GM23338 (cell line): ENCODE measurements at regions not wholly inside any gene's neighbourhood (a gene's known extent, or its start where the extent isn't known, plus 50 kb on each side); places are given as distances from the start of the nearest gene placed in this dataset.

Experiments used
- ATAC-seq: fragments of 200-7000 bp; cut with Tn5 transposase; 3 replicates; pipeline ENCODE4 v1.9.1; 2020
- DNase-seq: peaks from one replicate; pipeline ENCODE4 v3.0.0-alpha.2; 2015; ENCODE audit warnings: low spot score
- H2AFZ ChIP-seq: fragments of 200-600 bp; sonication (generic); 2 replicates; pipeline ENCODE4 v1.8.0; 2016; ENCODE audit warnings: antibody characterized with exemption, mild to moderate bottlenecking, moderate library complexity
- H3F3A ChIP-seq: fragments of 200-600 bp; sonication (generic); replicated peaks from 2 replicates; pipeline ENCODE4 v1.8.0; 2017; ENCODE audit warnings: antibody characterized with exemption, mixed run types, low read depth
- H3K27ac ChIP-seq: fragments of 200-600 bp; sonication (generic); 2 replicates; pipeline ENCODE4 v1.6.1; 2016; ENCODE audit warnings: low read depth
- H3K27me3 ChIP-seq: fragments of 200-600 bp; sonication (generic); 2 replicates; pipeline ENCODE4 v1.8.0; 2016; ENCODE audit warnings: mild to moderate bottlenecking, mixed run types, moderate library complexity; ENCODE audit not compliant: insufficient read depth
- H3K36me3 ChIP-seq: fragments of 200-600 bp; sonication (generic); 2 replicates; pipeline ENCODE4 v1.8.0; 2016; ENCODE audit warnings: mild to moderate bottlenecking; ENCODE audit not compliant: insufficient read depth
- H3K4me1 ChIP-seq: fragments of 200-600 bp; sonication (generic); 2 replicates; pipeline ENCODE4 v1.8.0; 2016; ENCODE audit warnings: mild to moderate bottlenecking, moderate library complexity; ENCODE audit not compliant: insufficient read depth
- H3K4me2 ChIP-seq: fragments of 200-600 bp; sonication (generic); 2 replicates; pipeline ENCODE4 v1.7.1; 2017; ENCODE audit warnings: mixed run types
- H3K4me3 ChIP-seq: fragments of 200-600 bp; sonication (generic); 2 replicates; pipeline ENCODE4 v1.6.1; 2016; ENCODE audit warnings: mixed run types
- H3K79me2 ChIP-seq: fragments of 200-600 bp; sonication (generic); replicated peaks from 2 replicates; pipeline ENCODE4 v1.8.0; 2017; ENCODE audit warnings: mild to moderate bottlenecking; ENCODE audit not compliant: insufficient read depth
- H3K9me2 ChIP-seq: fragments of 200-600 bp; sonication (generic); 2 replicates; pipeline ENCODE4 v1.8.0; 2017; ENCODE audit not compliant: insufficient read depth
- H4K20me1 ChIP-seq: fragments of 200-600 bp; sonication (generic); replicated peaks from 2 replicates; pipeline ENCODE4 v1.8.0; 2017; ENCODE audit warnings: mild to moderate bottlenecking; ENCODE audit not compliant: insufficient read depth
- H3K27ac Mint-ChIP-seq: 2 replicates; pipeline ENCODE4 v1.8.0; 2020; ENCODE audit warnings: inconsistent platforms, mild to moderate bottlenecking, moderate library complexity, mixed read lengths
- H3K27me3 Mint-ChIP-seq: 3 replicates; pipeline ENCODE4 v1.8.0; 2022; ENCODE audit warnings: low read depth, mild to moderate bottlenecking, moderate library complexity, mixed read lengths, inconsistent platforms; ENCODE audit not compliant: insufficient read depth, poor library complexity
- H3K36me3 Mint-ChIP-seq: 3 replicates; pipeline ENCODE4 v1.8.0; 2021; ENCODE audit warnings: low read depth, mild to moderate bottlenecking, inconsistent platforms, moderate library complexity, mixed read lengths
- H3K4me1 Mint-ChIP-seq: 3 replicates; pipeline ENCODE4 v1.8.0; 2020; ENCODE audit warnings: mild to moderate bottlenecking, inconsistent platforms, mixed read lengths
- H3K4me3 Mint-ChIP-seq: 3 replicates; pipeline ENCODE4 v1.8.0; 2021; ENCODE audit warnings: moderate library complexity, mild to moderate bottlenecking, inconsistent platforms, mixed read lengths
- H3K9me3 Mint-ChIP-seq: 3 replicates; pipeline ENCODE4 v1.8.0; 2020; ENCODE audit warnings: moderate library complexity, mild to moderate bottlenecking, inconsistent platforms, mixed read lengths
- CREB1 ChIP-seq: fragments of 250-450 bp; sonication (Bioruptor Pico); IDR thresholded peaks from 2 replicates; pipeline ENCODE4 v1.5.0; 2020; ENCODE audit warnings: low read depth, mild to moderate bottlenecking, moderate library complexity
- CTCF ChIP-seq, 2 experiments: fragments of 200-600 bp in 1 of 2; sonication (generic) in 1 of 2; conservative IDR thresholded peaks; 2 replicates each; pipeline versions ENCODE4 v1.5.1 to v1.6.1; 2016 to 2017; ENCODE audit warnings: antibody characterized with exemption in 2 of 2, low read depth in 2 of 2, mild to moderate bottlenecking in 2 of 2, moderate library complexity in 1 of 2
- ETS1 ChIP-seq: IDR thresholded peaks from 2 replicates; pipeline ENCODE4 v1.6.1; 2016; ENCODE audit warnings: antibody characterized with exemption
- EZH2 ChIP-seq: fragments of 200-600 bp; sonication (generic); IDR thresholded peaks from one replicate; pipeline ENCODE4 v1.8.0; 2017; ENCODE audit warnings: antibody characterized with exemption, mild to moderate bottlenecking, low read depth; ENCODE audit not compliant: unreplicated experiment
- EZH2phosphoT487 ChIP-seq: fragments of 200-600 bp; sonication (generic); IDR thresholded peaks from one replicate; pipeline ENCODE4 v1.8.1; 2018; ENCODE audit warnings: antibody characterized with exemption; ENCODE audit not compliant: unreplicated experiment
- JUNB ChIP-seq: IDR thresholded peaks from one replicate; pipeline ENCODE4 v1.6.1; 2016; ENCODE audit warnings: antibody characterized with exemption; ENCODE audit not compliant: unreplicated experiment
- NANOG ChIP-seq: IDR thresholded peaks from 2 replicates; pipeline ENCODE4 v1.6.1; 2016; ENCODE audit warnings: antibody characterized with exemption, borderline replicate concordance
- POLR2AphosphoS5 ChIP-seq: IDR thresholded peaks from 2 replicates; pipeline ENCODE4 v1.6.1; 2016; ENCODE audit warnings: antibody characterized with exemption, low read depth
- REST ChIP-seq: IDR thresholded peaks from one replicate; pipeline ENCODE4 v1.6.1; 2018; ENCODE audit warnings: antibody characterized with exemption; ENCODE audit not compliant: unreplicated experiment
- STAT1 ChIP-seq: IDR thresholded peaks from one replicate; pipeline ENCODE4 v1.6.1; 2016; ENCODE audit warnings: antibody characterized with exemption; ENCODE audit not compliant: unreplicated experiment
- ZNF114 ChIP-seq: fragments of 250-450 bp; sonication (Bioruptor Pico); IDR thresholded peaks from 2 replicates; pipeline ENCODE4 v1.5.0; 2020; ENCODE audit warnings: mild to moderate bottlenecking, moderate library complexity
- ZNF331 ChIP-seq: fragments of 250-450 bp; sonication (Bioruptor Pico); IDR thresholded peaks from 2 replicates; pipeline ENCODE4 v1.5.0; 2020; ENCODE audit warnings: low read depth, mild to moderate bottlenecking, moderate library complexity
- ZNF462 ChIP-seq: fragments of 250-450 bp; sonication (Bioruptor Pico); IDR thresholded peaks from 2 replicates; pipeline ENCODE4 v1.5.0; 2020; ENCODE audit warnings: mild to moderate bottlenecking, moderate library complexity

GRCh38 chr20:51120868-51121267 lies 98.0 kb upstream of the KCNG1 start:
- H3K36me3 Mint-ChIP-seq = no peaks in the 10 kb centered on the region
- DNase-seq = no peak
- H3K4me3 Mint-ChIP-seq = no peak overlapping the region
- TF ChIP-seq ZNF114 (CRISPR knock-in tag) = no peak
- no peak for TF ChIP-seq JUNB
- no peak for TF ChIP-seq NANOG
- TF ChIP-seq ZNF462 (CRISPR knock-in tag) = no peak
- TF ChIP-seq CTCF (conservative IDR thresholded peaks at IDR 0.05; ENCODE audit: low read depth in 2 of 2) = no peak
- TF ChIP-seq REST = no peak
- no peak for TF ChIP-seq ZNF331 (CRISPR knock-in tag)
- no peak for TF ChIP-seq STAT1
- TF ChIP-seq POLR2AphosphoS5 = no peak
- TF ChIP-seq CREB1 (CRISPR knock-in tag) = no peak
- TF ChIP-seq EZH2phosphoT487 = no peak
- no peak for TF ChIP-seq EZH2
- no peak for TF ChIP-seq ETS1
- Histone ChIP-seq H3K36me3 (no peaks in the 10 kb centered on the region), H4K20me1 (no peaks in the 10 kb centered on the region), H2AFZ (no peak overlapping the region), H3K4me1 (peaks cover 14% of the 10 kb centered on the region), H3K27ac (no peak overlapping the region), H3K4me3 (no peak overlapping the region), H3K4me2 (no peak overlapping the region), H3F3A (no peaks in the 10 kb centered on the region), H3K9me2 (no peaks in the 10 kb centered on the region), H3K79me2 (no peaks in the 10 kb centered on the region), H3K27me3 (no peaks in the 10 kb centered on the region)
- peaks cover 15% of the 10 kb centered on the region for H3K27me3 Mint-ChIP-seq
- no peak for ATAC-seq
- peaks cover 31% of the 10 kb centered on the region for H3K4me1 Mint-ChIP-seq
- no peak overlapping the region for H3K27ac Mint-ChIP-seq
- H3K9me3 Mint-ChIP-seq = no peaks in the 10 kb centered on the region
